GM12878 (cell line): ENCODE measurements at regions not wholly inside any gene's neighbourhood (a gene's known extent, or its start where the extent isn't known, plus 50 kb on each side); places are given as distances from the start of the nearest gene placed in this dataset.

Experiments used
- ATAC-seq: fragments of 200-7000 bp; cut with Tn5 transposase; 3 replicates; pipeline ENCODE4 v1.9.1; 2020; ENCODE audit warnings: mild to moderate bottlenecking, moderate library complexity
- BruUV-seq: library from RNA; stranded (reverse); fragments of 400-500 nt; replicated peaks from 2 replicates; lab custom pipeline; 2021; lab: Mats Ljungman, UMichigan
- CTCF ChIA-PET: fragments of 300-600 bp; sonication (Branson Sonifier 250); formaldehyde crosslinking; extraction: SDS; loops from one replicate; lab custom pipeline; 2021; ENCODE audit warnings: inconsistent platforms; lab: Yijun Ruan, JAX
- POLR2A ChIA-PET: fragments of 350-600 bp; formaldehyde crosslinking; extraction: SDS; loops from one replicate; lab custom pipeline; 2021; ENCODE audit warnings: inconsistent platforms; lab: Charles Lee
- RAD21 ChIA-PET: fragments of 300-600 bp; sonication (Branson Sonifier 250); formaldehyde crosslinking; loops from one replicate; lab custom pipeline; 2023; ENCODE audit warnings: antibody characterized with exemption; ENCODE audit not compliant: unreplicated experiment; lab: Charles Lee
- SMC1A ChIA-PET: fragments of 300-600 bp; sonication (Branson Sonifier 250); formaldehyde crosslinking; loops from one replicate; lab custom pipeline; 2023; ENCODE audit not compliant: unreplicated experiment, uncharacterized antibody; lab: Charles Lee
- DNase-seq: peaks from one replicate; pipeline ENCODE4 v3.0.0-alpha.2; 2011; ENCODE audit warnings: low read depth, low spot score
- FAIRE-seq: peaks from 3 replicates; lab custom pipeline; 2011; peaks lifted over from hg19 to GRCh38; lab: Jason Lieb, UNC
- H2AFZ ChIP-seq: 2 replicates; pipeline ENCODE4 v1.6.0; 2011; ENCODE audit warnings: low read depth, low read length, control low read depth; ENCODE audit not compliant: control insufficient read depth
- H3K27ac ChIP-seq: 2 replicates; pipeline ENCODE4 v1.5.1; 2011; ENCODE audit warnings: control low read depth; ENCODE audit not compliant: control insufficient read depth, insufficient read depth
- H3K27me3 ChIP-seq, 2 experiments: replicated peaks in 1 of 2; 2 replicates each; pipeline versions ENCODE4 v1.6.0 to v1.6.1; 2011; ENCODE audit warnings: low read length in 1 of 2; ENCODE audit not compliant: control insufficient read depth in 2 of 2, insufficient read depth in 2 of 2
- H3K36me3 ChIP-seq, 2 experiments: 2 replicates each; pipeline ENCODE4 v1.5.1; 2011; ENCODE audit warnings: low read length in 1 of 2; ENCODE audit not compliant: control insufficient read depth in 2 of 2, insufficient read depth in 2 of 2
- H3K4me1 ChIP-seq: 2 replicates; pipeline ENCODE4 v1.6.1; 2011; ENCODE audit warnings: mild to moderate bottlenecking, low read length, moderate library complexity, mixed read lengths; ENCODE audit not compliant: control insufficient read depth, insufficient read depth
- H3K4me2 ChIP-seq: 2 replicates; pipeline ENCODE4 v1.6.0; 2011; ENCODE audit warnings: control low read depth; ENCODE audit not compliant: control insufficient read depth, insufficient read depth
- H3K4me3 ChIP-seq: fragments of 200-600 bp; sonication (generic); 2 replicates; pipeline ENCODE4 v1.5.1; 2016
- H3K79me2 ChIP-seq: 2 replicates; pipeline ENCODE4 v1.6.0; 2011; ENCODE audit warnings: low read length; ENCODE audit not compliant: control insufficient read depth, insufficient read depth
- H3K9ac ChIP-seq: 2 replicates; pipeline ENCODE4 v1.8.0; 2011; ENCODE audit warnings: low read length, control low read depth, mixed read lengths; ENCODE audit not compliant: control insufficient read depth, insufficient read depth
- H3K9me3 ChIP-seq: replicated peaks from 3 replicates; pipeline ENCODE4 v1.5.1; 2011; ENCODE audit warnings: mild to moderate bottlenecking, low read length; ENCODE audit not compliant: control insufficient read depth, insufficient read depth
- H4K20me1 ChIP-seq: 2 replicates; pipeline ENCODE4 v1.6.0; 2011; ENCODE audit not compliant: control insufficient read depth, insufficient read depth
- ASH2L ChIP-seq: fragments of 300-600, 200-600 bp; sonication (generic); IDR thresholded peaks from 2 replicates; pipeline ENCODE4 v1.6.1; 2017; ENCODE audit warnings: low read depth, mild to moderate bottlenecking, borderline replicate concordance
- CEBPZ ChIP-seq: fragments of 150-350 bp; IDR thresholded peaks from 2 replicates; pipeline ENCODE4 v1.6.1; 2016; ENCODE audit warnings: low read depth, low read length
- CUX1 ChIP-seq: IDR thresholded peaks from 2 replicates; pipeline ENCODE4 v1.6.1; 2012; ENCODE audit warnings: improper control_type of control experiment, low read depth, low read length; ENCODE audit not compliant: insufficient replicate concordance
- EGR1 ChIP-seq, 2 experiments: IDR thresholded peaks; 1 replicate in 1 of 2; 2 replicates in 1 of 2; pipeline ENCODE4 v1.6.1; 2011 to 2012; ENCODE audit warnings: low read depth in 2 of 2, low read length in 2 of 2, borderline replicate concordance in 1 of 2, mild to moderate bottlenecking in 1 of 2, moderate library complexity in 1 of 2
- IKZF2 ChIP-seq, 2 experiments: fragments of 450-650 bp; IDR thresholded peaks; 2 replicates each; pipeline ENCODE4 v1.6.1; 2017; ENCODE audit warnings: mild to moderate bottlenecking in 2 of 2, moderate library complexity in 2 of 2
- NFIC ChIP-seq: IDR thresholded peaks from 2 replicates; pipeline ENCODE4 v1.6.1; 2012; ENCODE audit warnings: low read depth, mild to moderate bottlenecking, inconsistent platforms, low read length, moderate library complexity
- POLR2A ChIP-seq: IDR thresholded peaks from 2 replicates; pipeline ENCODE4 v1.6.1; 2011; ENCODE audit warnings: low read depth, mild to moderate bottlenecking, low read length
- SP1 ChIP-seq: IDR thresholded peaks from one replicate; pipeline ENCODE4 v1.6.1; 2011; ENCODE audit warnings: low read depth, low read length
- TAF1 ChIP-seq: IDR thresholded peaks from 2 replicates; pipeline ENCODE4 v1.6.1; 2011; ENCODE audit warnings: mild to moderate bottlenecking, low read depth, low read length, borderline replicate concordance
- ZNF217 ChIP-seq: fragments of 450-650 bp; IDR thresholded peaks from 2 replicates; pipeline ENCODE4 v1.6.1; 2017; ENCODE audit warnings: antibody characterized with exemption, mild to moderate bottlenecking
- WGBS: methylation state at CpG from one replicate; pipeline ENCODE4 v1.1.6; 2016; ENCODE audit warnings: low lambda C conversion rate; ENCODE audit not compliant: insufficient replicate concordance, insufficient coverage; ENCODE audit errors: missing lambda C conversion rate; 5-methylcytosine and 5-hydroxymethylcytosine counted together
- in situ Hi-C: fragments of 300-500 bp; cut with MboI; formaldehyde crosslinking; loops from 9 replicates; pipeline ENCODE4 v1.14.3; 2018; ENCODE audit warnings: mixed read lengths
- intact Hi-C: fragments of 100-400 bp; cut with micrococcal nuclease; formaldehyde crosslinking; loops from one replicate; pipeline ENCODE4 v1.14.2; 2022; ENCODE audit not compliant: unreplicated experiment

DNA sequence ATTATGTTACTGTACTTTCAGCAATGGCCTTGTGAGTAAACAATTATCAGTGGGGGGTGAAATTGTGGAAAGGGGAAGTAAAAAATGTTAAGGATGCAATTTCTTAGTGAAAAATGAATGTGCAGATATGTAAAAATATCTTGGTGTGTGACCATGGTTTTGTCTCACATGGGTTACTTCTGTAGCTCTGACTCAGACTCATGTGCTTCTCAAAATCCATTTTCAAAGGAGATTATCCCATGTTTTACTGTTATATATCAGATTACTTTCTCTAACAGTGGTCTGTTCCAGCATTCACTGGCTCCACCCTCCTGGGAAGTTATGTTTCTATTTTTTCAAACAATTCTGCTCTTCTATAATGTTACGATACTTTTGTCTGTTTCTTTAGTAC lies 298.2 kb upstream of the COL3A1 start:
- FAIRE-seq, result no peak
- TF ChIP-seq ASH2L, result no peak
- TF ChIP-seq EGR1 (IDR thresholded peaks at IDR 0.05; ENCODE audit: borderline replicate concordance in 1 of 2, low read depth in 2 of 2, low read length in 2 of 2), result no peak
- no peak for TF ChIP-seq SP1
- POLR2A ChIA-PET, result no interaction called here

GRCh38 chr2:188677142-188677541 lies 297.0 kb upstream of the COL3A1 start:
- no peak overlapping the region for H2AFZ ChIP-seq
- no peak overlapping the region for H3K9ac ChIP-seq
- H3K4me1 ChIP-seq, result no peaks in the 10 kb centered on the region
- no peaks in the 10 kb centered on the region for H3K36me3 ChIP-seq
- H3K4me3 ChIP-seq, result no peak overlapping the region
- no peak overlapping the region for H3K27ac ChIP-seq
- no peaks in the 10 kb centered on the region for H3K27me3 ChIP-seq
- ChIA-PET POLR2A (no interaction called here), CTCF (no interaction called here), SMC1A (no interaction called here), RAD21 (no interaction called here)
- in situ Hi-C loops, result no loop called here
- ATAC-seq, result no peak
- DNase-seq, result no peak
- H3K9me3 ChIP-seq, result no peaks in the 10 kb centered on the region
- H3K4me2 ChIP-seq, result no peak overlapping the region
- no TSS peak for BruUV-seq
- TF ChIP-seq TAF1 (no peak), CUX1 (no peak), IKZF2 (IDR thresholded peaks at IDR 0.05) (no peak), ZNF217 (no peak), CEBPZ (no peak), EGR1 (IDR thresholded peaks at IDR 0.05; ENCODE audit: borderline replicate concordance in 1 of 2, low read depth in 2 of 2, low read length in 2 of 2) (no peak), NFIC (no peak), POLR2A (no peak)
- no peaks in the 10 kb centered on the region for H3K79me2 ChIP-seq
- intact Hi-C loops, result no loop called here
- H4K20me1 ChIP-seq, result no peaks in the 10 kb centered on the region
- no peak for FAIRE-seq

More for the DNA sequence above, 298.2 kb upstream of the COL3A1 start:
- Histone ChIP-seq H3K36me3 (no peaks in the 10 kb centered on the region), H3K79me2 (no peaks in the 10 kb centered on the region), H3K4me1 (no peaks in the 10 kb centered on the region), H3K9me3 (no peaks in the 10 kb centered on the region), H3K27me3 (no peaks in the 10 kb centered on the region), H3K4me2 (no peak overlapping the region), H3K9ac (no peak overlapping the region), H4K20me1 (no peaks in the 10 kb centered on the region), H3K27ac (no peak overlapping the region), H2AFZ (no peak overlapping the region), H3K4me3 (no peak overlapping the region)
- RAD21 ChIA-PET, result no interaction called here
- no TSS peak for BruUV-seq
- DNase-seq, result no peak
- in situ Hi-C loops, result no loop called here
- 87% methylated on average over 1 of the region's 1 CpG for WGBS
- ATAC-seq, result no peak
- CTCF ChIA-PET, result no interaction called here
- SMC1A ChIA-PET, result interaction anchor here (0.6 kb wide), 1 partner anchor 270 kb away, joined by 3 read pairs; no protein-coding TSS in a partner anchor
- intact Hi-C loops, result no loop called here
